ENCODE measurements at regions not wholly inside any gene's neighbourhood (a gene's known extent, or its start where the extent isn't known, plus 50 kb on each side); places are given as distances from the start of the nearest gene placed in this dataset.

GRCh38 chr2:212831671-212832199 lies 293.1 kb upstream of the ERBB4 start:
- intact Hi-C loops (cut with DNase I; ENCODE audit: low total_unique reads), result no loop called here
- H3K4me3 ChIP-seq, result no peak overlapping the region
- no peak overlapping the region for H3K27ac ChIP-seq
- TF ChIP-seq POLR2AphosphoS5 (IDR thresholded peaks at IDR 0.05) (no peak), POLR2A (IDR thresholded peaks at IDR 0.05) (no peak)
- TF ChIP-seq, protein P1, sequence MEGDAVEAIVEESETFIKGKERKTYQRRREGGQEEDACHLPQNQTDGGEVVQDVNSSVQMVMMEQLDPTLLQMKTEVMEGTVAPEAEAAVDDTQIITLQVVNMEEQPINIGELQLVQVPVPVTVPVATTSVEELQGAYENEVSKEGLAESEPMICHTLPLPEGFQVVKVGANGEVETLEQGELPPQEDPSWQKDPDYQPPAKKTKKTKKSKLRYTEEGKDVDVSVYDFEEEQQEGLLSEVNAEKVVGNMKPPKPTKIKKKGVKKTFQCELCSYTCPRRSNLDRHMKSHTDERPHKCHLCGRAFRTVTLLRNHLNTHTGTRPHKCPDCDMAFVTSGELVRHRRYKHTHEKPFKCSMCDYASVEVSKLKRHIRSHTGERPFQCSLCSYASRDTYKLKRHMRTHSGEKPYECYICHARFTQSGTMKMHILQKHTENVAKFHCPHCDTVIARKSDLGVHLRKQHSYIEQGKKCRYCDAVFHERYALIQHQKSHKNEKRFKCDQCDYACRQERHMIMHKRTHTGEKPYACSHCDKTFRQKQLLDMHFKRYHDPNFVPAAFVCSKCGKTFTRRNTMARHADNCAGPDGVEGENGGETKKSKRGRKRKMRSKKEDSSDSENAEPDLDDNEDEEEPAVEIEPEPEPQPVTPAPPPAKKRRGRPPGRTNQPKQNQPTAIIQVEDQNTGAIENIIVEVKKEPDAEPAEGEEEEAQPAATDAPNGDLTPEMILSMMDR (IDR thresholded peaks at IDR 0.05 in 8 of 11, conservative IDR thresholded peaks at IDR 0.05 in 3 of 11), result no peak
- H3K27me3 ChIP-seq (replicated peaks in 1 of 7), result no peaks in the 10 kb centered on the region
- 87 to 95% (median 93%) methylated on average over 29 to 50 of the region's 50 CpGs for whole genome bisulfite sequencing, 5 donors
- peaks cover 0 to 28% (median 22%) of the 10 kb centered on the region in 8 donors for H3K9me3 ChIP-seq
- no peaks in the 10 kb centered on the region for H3K36me3 ChIP-seq
- DNase-seq, result peak; percentile 71
- H3K4me1 ChIP-seq, result no peaks in the 10 kb centered on the region

DNA sequence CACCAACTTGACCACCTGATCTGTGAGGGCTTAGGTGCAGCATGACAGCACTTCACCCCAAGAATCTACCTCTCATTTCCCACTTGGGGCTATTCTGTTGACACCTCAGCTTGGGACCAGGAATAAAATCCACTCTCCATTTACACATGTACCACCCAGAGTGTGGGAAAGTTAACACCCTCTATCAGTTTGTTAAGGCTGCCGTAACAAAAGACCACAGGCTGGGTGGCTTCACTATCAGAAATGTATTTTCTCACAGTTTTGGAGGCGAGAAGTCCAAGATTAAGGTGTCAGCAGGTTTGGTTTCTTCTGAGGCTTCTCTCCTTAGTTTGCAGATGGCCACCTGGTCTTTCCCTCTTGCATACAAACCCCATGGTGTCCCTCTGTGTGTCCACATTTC lies 277.7 kb upstream of the ERBB4 start:
- 63 to 90% (median 76%) methylated on average over 2 of the region's 2 CpGs for WGBS, 5 donors
- intact Hi-C loops (cut with DNase I; ENCODE audit: low total_unique reads), result no loop called here
- no peak for DNase-seq
- TF ChIP-seq, protein P1 (IDR thresholded peaks at IDR 0.05 in 8 of 11, conservative IDR thresholded peaks at IDR 0.05 in 3 of 11), result no peak
- TF ChIP-seq POLR2AphosphoS5 (IDR thresholded peaks at IDR 0.05) (no peak), POLR2A (IDR thresholded peaks at IDR 0.05) (no peak)
- Histone ChIP-seq H3K27me3 (replicated peaks in 1 of 7) (no peaks in the 10 kb centered on the region), H3K36me3 (no peaks in the 10 kb centered on the region), H3K27ac (no peak overlapping the region), H3K4me3 (no peak overlapping the region), H3K4me1 (peaks cover 0 to 3% (median 0%) of the 10 kb centered on the region in 6 donors), H3K9me3 (no peaks in the 10 kb centered on the region)

DNA sequence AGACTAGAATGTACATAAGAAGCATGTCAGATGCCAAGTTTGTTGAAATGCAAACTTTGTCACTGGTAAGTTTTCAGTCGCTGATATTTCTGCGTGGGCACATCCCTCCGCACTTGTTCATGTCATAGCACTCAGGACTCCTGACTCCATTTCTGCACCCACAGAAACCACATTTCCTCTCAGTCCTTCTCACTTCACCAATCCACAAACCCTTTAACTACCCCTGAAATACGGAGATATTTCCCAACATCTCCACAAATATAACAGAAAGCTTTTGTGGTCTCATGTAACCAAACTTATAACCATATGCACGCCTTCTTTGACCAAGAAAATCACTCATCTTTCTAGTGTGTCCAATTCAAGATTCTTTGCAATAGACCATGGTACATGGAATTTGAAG lies 276.9 kb upstream of the ERBB4 start:
- Histone ChIP-seq H3K9me3 (no peaks in the 10 kb centered on the region), H3K4me3 (no peak overlapping the region), H3K36me3 (no peaks in the 10 kb centered on the region), H3K27me3 (replicated peaks in 1 of 7) (no peaks in the 10 kb centered on the region), H3K4me1 (peaks cover 0 to 3% (median 0%) of the 10 kb centered on the region in 6 donors), H3K27ac (no peak overlapping the region)
- no peak for DNase-seq
- intact Hi-C loops (cut with DNase I; ENCODE audit: low total_unique reads), result no loop called here
- WGBS, 5 donors, result 23 to 50% (median 31%) methylated on average over 5 of the region's 5 CpGs
- TF ChIP-seq POLR2AphosphoS5 (IDR thresholded peaks at IDR 0.05) (no peak), POLR2A (IDR thresholded peaks at IDR 0.05) (no peak)
- TF ChIP-seq, protein P1 (IDR thresholded peaks at IDR 0.05 in 8 of 11, conservative IDR thresholded peaks at IDR 0.05 in 3 of 11), result no peak

DNA sequence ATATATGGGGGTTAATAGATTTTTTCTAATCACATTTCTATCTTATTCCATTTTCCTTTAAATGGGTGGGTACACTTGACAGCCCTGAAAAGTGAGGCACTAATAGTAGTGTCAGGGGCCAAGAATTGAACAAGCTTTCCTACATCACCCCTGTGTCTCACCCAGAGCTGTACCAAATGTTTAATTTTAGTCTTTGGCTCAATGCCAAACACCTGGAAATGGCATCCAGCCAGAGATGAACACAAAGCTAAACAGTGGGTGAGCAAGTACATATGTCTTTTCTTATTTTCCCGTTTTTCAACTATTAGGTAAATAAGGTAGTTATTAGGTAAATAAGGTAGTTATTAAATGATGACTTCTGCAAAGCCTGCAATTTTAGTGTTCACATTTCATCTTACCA lies 276.3 kb upstream of the ERBB4 start:
- Histone ChIP-seq H3K27ac (no peak overlapping the region), H3K4me3 (no peak overlapping the region), H3K27me3 (replicated peaks in 1 of 7) (no peaks in the 10 kb centered on the region), H3K4me1 (peaks cover 0 to 3% (median 0%) of the 10 kb centered on the region in 6 donors), H3K36me3 (no peaks in the 10 kb centered on the region), H3K9me3 (no peaks in the 10 kb centered on the region)
- WGBS, 5 donors, result 41 to 68% (median 50%) methylated on average over 1 of the region's 1 CpG
- intact Hi-C loops (cut with DNase I; ENCODE audit: low total_unique reads), result no loop called here
- TF ChIP-seq, protein P1 (IDR thresholded peaks at IDR 0.05 in 8 of 11, conservative IDR thresholded peaks at IDR 0.05 in 3 of 11), result no peak
- TF ChIP-seq POLR2A (IDR thresholded peaks at IDR 0.05) (no peak), POLR2AphosphoS5 (IDR thresholded peaks at IDR 0.05) (no peak)
- DNase-seq, result no peak

Measured in spleen (tissue), 11 donors.